GM21619 (cell line): ENCODE measurements at regions not wholly inside any gene's neighbourhood (a gene's known extent, or its start where the extent isn't known, plus 50 kb on each side); places are given as distances from the start of the nearest gene placed in this dataset.
"Not testable (repeated sequence)": the region's sequence is repeated elsewhere in the genome, so short reads cannot be mapped to it uniquely, and the experiment has no call there.

Source experiments
- ATAC-seq: cut with Tn5 transposase; IDR thresholded peaks from one replicate; pipeline ENCODE4 v1.9.1; 2021; ENCODE audit not compliant: unreplicated experiment

- no peak for ATAC-seq
Measured at GRCh38 chr4:96395747-96396146, 555.9 kb downstream of the PDHA2 start.

- ATAC-seq, result no peak
Measured at GRCh38 chr4:96406742-96407141, 566.8 kb downstream of the PDHA2 start.

GRCh38 chr4:96407225-96407624, 567.3 kb downstream of the PDHA2 start:
- no peak for ATAC-seq

- no peak for ATAC-seq
Measured at GRCh38 chr4:96407738-96408463, 568.0 kb downstream of the PDHA2 start.

- ATAC-seq, result not testable (repeated sequence)
Measured at GRCh38 chr4:96414853-96415252, 575.0 kb downstream of the PDHA2 start.

GRCh38 chr4:96429657-96430056, 589.8 kb downstream of the PDHA2 start:
- no peak for ATAC-seq

GRCh38 chr4:96431094-96431493, 591.2 kb downstream of the PDHA2 start:
- ATAC-seq, result no peak

GRCh38 chr4:96448315-96448872, 608.5 kb downstream of the PDHA2 start:
- no peak for ATAC-seq

GRCh38 chr4:96455045-96455720, 615.3 kb downstream of the PDHA2 start:
- no peak for ATAC-seq

GRCh38 chr4:96458031-96458430, 618.1 kb downstream of the PDHA2 start:
- ATAC-seq, result not testable (repeated sequence)

- ATAC-seq, result no peak
Measured at GRCh38 chr4:96459105-96459504, 619.2 kb downstream of the PDHA2 start.

- no peak for ATAC-seq
Measured at GRCh38 chr4:96465834-96466233, 625.9 kb downstream of the PDHA2 start.

- no peak for ATAC-seq
Measured at GRCh38 chr4:96471956-96472867, 632.3 kb downstream of the PDHA2 start.

- ATAC-seq, result no peak
Measured at GRCh38 chr4:96473246-96473645, 633.4 kb downstream of the PDHA2 start.

GRCh38 chr4:96483308-96484030, 643.6 kb downstream of the PDHA2 start:
- ATAC-seq, result no peak

GRCh38 chr4:96486563-96486962, 646.7 kb downstream of the PDHA2 start:
- ATAC-seq, result no peak

GRCh38 chr4:96497621-96498020, 657.7 kb downstream of the PDHA2 start:
- ATAC-seq, result no peak

GRCh38 chr4:96504386-96504785, 664.5 kb downstream of the PDHA2 start:
- ATAC-seq, result no peak

- no peak for ATAC-seq
Measured at GRCh38 chr4:96509039-96509741, 669.3 kb downstream of the PDHA2 start.

GRCh38 chr4:96519291-96519690, 679.4 kb downstream of the PDHA2 start:
- ATAC-seq, result no peak
